CD4-positive, CD25-positive, alpha-beta regulatory T cell (primary cell): ENCODE measurements at regions not wholly inside any gene's neighbourhood (a gene's known extent, or its start where the extent isn't known, plus 50 kb on each side); places are given as distances from the start of the nearest gene placed in this dataset.

Source experiments
- ATAC-seq, 2 donors: fragments of 150-1000 bp; cut with Tn5 transposase; one replicate each; pipeline ENCODE4 v1.10.0; 2021; ENCODE audit warnings: low read depth in 2 of 2, moderate number of reproducible peaks in 2 of 2, moderate library complexity in 1 of 2
- DNase-seq, 3 donors: peaks; one replicate each; pipeline versions ENCODE4 v3.0.0 to v3.0.0-alpha.2; 2012 to 2022; ENCODE audit warnings: mixed read lengths in 1 of 3
- H3K27ac ChIP-seq: one replicate; pipeline ENCODE4 v1.7.0; 2013; ENCODE audit warnings: mild to moderate bottlenecking, low read length; ENCODE audit not compliant: insufficient read depth, poor library complexity, severe bottlenecking
- H3K27me3 ChIP-seq: one replicate; pipeline ENCODE4 v1.7.0; 2013; ENCODE audit warnings: low read length; ENCODE audit not compliant: control insufficient read depth, insufficient read depth
- H3K36me3 ChIP-seq: one replicate; pipeline ENCODE4 v1.7.0; 2013; ENCODE audit warnings: mild to moderate bottlenecking, low read length, moderate library complexity; ENCODE audit not compliant: control insufficient read depth, insufficient read depth
- H3K4me1 ChIP-seq: 2 replicates; pipeline ENCODE4 v1.7.0; 2013; ENCODE audit warnings: mild to moderate bottlenecking, low read length; ENCODE audit not compliant: insufficient read depth, control insufficient read depth, poor library complexity, severe bottlenecking
- H3K4me3 ChIP-seq: one replicate; pipeline ENCODE4 v1.7.0; 2013; ENCODE audit warnings: low read depth, mild to moderate bottlenecking, low read length, moderate library complexity
- H3K9me3 ChIP-seq, 2 experiments: 1 replicate in 1 of 2; 2 replicates in 1 of 2; pipeline ENCODE4 v1.7.0; 2013; ENCODE audit warnings: low read length in 2 of 2, mild to moderate bottlenecking in 1 of 2, moderate library complexity in 1 of 2; ENCODE audit not compliant: control insufficient read depth in 2 of 2
- H3K27ac Mint-ChIP-seq, 3 donors: one replicate each; pipeline ENCODE4 v1.8.0; 2020 to 2022; ENCODE audit warnings: mild to moderate bottlenecking in 3 of 3, mixed read lengths in 3 of 3, moderate library complexity in 2 of 3
- H3K27me3 Mint-ChIP-seq: one replicate; pipeline ENCODE4 v1.8.0; 2022; ENCODE audit warnings: mild to moderate bottlenecking, mixed read lengths
- H3K36me3 Mint-ChIP-seq: one replicate; pipeline ENCODE4 v1.8.0; 2020; ENCODE audit warnings: mixed read lengths
- H3K4me1 Mint-ChIP-seq, 4 donors: one replicate each; pipeline ENCODE4 v1.8.0; 2020 to 2022; ENCODE audit warnings: mixed read lengths in 4 of 4, mild to moderate bottlenecking in 1 of 4
- H3K4me3 Mint-ChIP-seq, 4 donors: one replicate each; pipeline ENCODE4 v1.8.0; 2020 to 2022; ENCODE audit warnings: mild to moderate bottlenecking in 4 of 4, mixed read lengths in 4 of 4, moderate library complexity in 3 of 4
- H3K9me3 Mint-ChIP-seq, 7 donors: one replicate each; pipeline ENCODE4 v1.8.0; 2020 to 2022; ENCODE audit warnings: mixed read lengths in 7 of 7, mild to moderate bottlenecking in 3 of 7, moderate library complexity in 2 of 7

DNA sequence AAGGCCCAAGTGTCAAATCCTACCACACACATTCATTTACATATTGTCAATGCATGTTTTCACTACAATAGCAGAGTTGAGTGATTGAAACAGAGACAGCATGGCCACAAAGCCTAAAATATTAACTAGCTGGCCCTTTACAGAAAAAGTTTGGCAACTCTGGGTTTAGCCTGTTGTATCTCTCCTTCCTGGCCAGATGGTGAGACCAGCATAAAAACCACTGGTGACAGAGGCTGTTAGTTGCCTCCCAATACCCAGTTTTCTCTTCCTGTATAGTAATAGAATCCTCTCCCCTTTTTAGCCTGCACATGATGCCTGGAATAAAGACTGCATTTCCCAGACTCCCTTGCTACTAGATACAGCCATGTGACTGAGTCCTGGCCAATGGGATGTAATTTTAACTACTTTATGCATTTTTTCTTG is 100.0 kb upstream of the TAB2 start:
- DNase-seq (peak in 1 of 3 donors; percentile 58), ATAC-seq (no peak)
- no peaks in the 10 kb centered on the region for H3K36me3 ChIP-seq
- Mint-ChIP-seq H3K36me3 (peaks cover 3% of the 10 kb centered on the region), H3K4me1 (peaks cover 22 to 37% (median 25%) of the 10 kb centered on the region in 4 donors), H3K9me3 (peaks cover 0 to 4% (median 0%) of the 10 kb centered on the region in 7 donors), H3K27ac (peak overlapping the region; percentile 71 to 91 (median 85)), H3K27me3 (no peaks in the 10 kb centered on the region), H3K4me3 (peak overlapping the region in 1 of 4 donors; percentile 35)
- H3K4me1 ChIP-seq, result peaks cover 52% of the 10 kb centered on the region
- H3K4me3 ChIP-seq, result no peak overlapping the region
- H3K27ac ChIP-seq, result no peak overlapping the region
- H3K9me3 ChIP-seq, result no peaks in the 10 kb centered on the region
- no peaks in the 10 kb centered on the region for H3K27me3 ChIP-seq

DNA sequence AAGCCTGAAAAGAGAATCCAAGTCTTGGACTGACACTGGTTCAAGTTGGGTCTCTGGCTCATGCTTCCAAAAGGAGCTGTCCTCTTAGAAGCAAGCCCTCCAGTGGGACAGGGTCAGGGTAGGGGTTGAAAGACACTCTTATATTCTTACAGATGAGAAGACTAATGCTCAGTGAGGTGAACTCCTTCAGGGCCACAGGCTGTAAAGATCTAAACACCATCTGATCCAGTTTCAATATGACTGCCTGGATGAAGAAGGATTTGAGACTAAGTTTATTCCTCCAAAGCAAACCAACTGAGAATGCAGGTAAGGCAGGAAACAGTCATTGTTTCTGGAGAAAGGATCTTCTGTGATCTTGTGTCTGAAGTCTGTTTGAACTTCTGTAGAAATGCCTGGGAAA is 99.0 kb upstream of the TAB2 start:
- H3K36me3 ChIP-seq, result no peaks in the 10 kb centered on the region
- Mint-ChIP-seq H3K4me1 (peaks cover 24 to 42% (median 28%) of the 10 kb centered on the region in 4 donors), H3K27me3 (no peaks in the 10 kb centered on the region), H3K9me3 (peaks cover 0 to 4% (median 0%) of the 10 kb centered on the region in 7 donors), H3K4me3 (no peak overlapping the region), H3K27ac (peak overlapping the region; percentile 14 to 96 (median 69)), H3K36me3 (peaks cover 3% of the 10 kb centered on the region)
- no peaks in the 10 kb centered on the region for H3K9me3 ChIP-seq
- peaks cover 42% of the 10 kb centered on the region for H3K4me1 ChIP-seq
- no peaks in the 10 kb centered on the region for H3K27me3 ChIP-seq
- DNase-seq (peak in 1 of 3 donors; percentile 50), ATAC-seq (no peak)
- H3K4me3 ChIP-seq, result no peak overlapping the region
- H3K27ac ChIP-seq, result peak overlapping the region; percentile 29

DNA sequence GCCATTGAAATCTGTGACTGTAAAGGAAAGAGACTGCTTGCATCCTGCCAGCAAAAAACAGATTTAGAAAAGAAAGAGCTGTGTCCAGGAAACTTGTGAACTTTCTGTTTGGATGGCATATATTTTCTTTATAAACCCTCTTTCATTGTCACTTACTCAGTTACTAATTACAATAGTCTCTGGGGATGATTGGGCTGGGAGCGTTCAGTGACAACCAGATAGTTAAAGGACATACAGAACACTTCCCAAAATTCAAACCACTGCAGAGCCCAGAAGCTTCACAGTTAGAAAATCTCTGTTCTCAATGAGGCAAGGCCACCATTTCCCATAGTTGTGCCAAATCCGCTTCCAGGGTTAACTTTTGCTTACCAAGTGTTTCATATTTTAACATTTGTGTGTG is 98.6 kb upstream of the TAB2 start:
- Mint-ChIP-seq H3K36me3 (peaks cover 3% of the 10 kb centered on the region), H3K4me1 (peaks cover 24 to 47% (median 30%) of the 10 kb centered on the region in 4 donors), H3K27me3 (no peaks in the 10 kb centered on the region), H3K4me3 (no peak overlapping the region), H3K27ac (peak overlapping the region; percentile 14 to 96 (median 69)), H3K9me3 (peaks cover 0 to 4% (median 0%) of the 10 kb centered on the region in 7 donors)
- H3K27me3 ChIP-seq, result no peaks in the 10 kb centered on the region
- DNase-seq, result no peak
- H3K9me3 ChIP-seq, result no peaks in the 10 kb centered on the region
- peak overlapping the region; percentile 29 for H3K27ac ChIP-seq
- no peaks in the 10 kb centered on the region for H3K36me3 ChIP-seq
- H3K4me3 ChIP-seq, result no peak overlapping the region
- no peak for ATAC-seq
- peaks cover 38% of the 10 kb centered on the region for H3K4me1 ChIP-seq

DNA sequence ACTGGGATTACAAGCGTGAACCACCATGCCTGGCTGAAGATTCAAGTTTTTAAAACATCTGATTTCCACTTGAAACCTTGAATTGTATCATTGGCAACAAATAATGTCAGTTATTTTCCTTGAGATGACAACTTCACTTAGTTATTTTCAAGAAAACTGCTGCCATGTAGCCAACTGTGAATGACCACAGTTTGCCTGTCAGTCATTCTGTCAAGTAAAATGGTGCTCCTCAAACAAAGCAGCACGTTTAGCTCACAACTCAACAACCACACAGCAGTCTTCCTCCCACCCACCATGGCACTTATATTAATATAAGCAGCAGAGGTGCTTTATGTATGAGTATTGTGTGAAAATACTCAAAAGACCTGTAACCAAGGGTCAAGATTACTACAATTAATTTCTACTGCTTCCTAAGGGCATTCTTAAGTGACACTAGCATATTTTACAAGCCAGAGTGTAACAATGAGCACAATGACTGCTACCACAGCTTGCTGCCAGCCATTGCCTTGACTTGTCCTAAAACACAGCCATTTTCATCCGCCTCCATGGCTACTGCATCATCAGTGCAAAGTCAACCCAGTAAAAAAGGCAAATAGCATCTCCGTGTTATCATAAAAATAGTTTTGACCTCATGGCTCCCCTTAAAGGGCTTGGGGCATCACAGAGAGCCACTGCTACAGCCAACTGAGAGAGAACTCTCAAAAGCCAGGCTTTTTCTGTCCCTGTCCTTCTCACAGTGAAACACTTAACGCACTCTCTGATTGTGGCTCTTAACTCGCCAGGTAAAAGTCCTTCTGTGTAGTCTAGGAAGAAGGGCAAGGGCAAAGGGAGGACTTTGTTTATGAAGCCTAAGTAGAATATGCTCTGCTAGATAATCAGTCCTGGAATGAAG is 96.4 kb upstream of the TAB2 start:
- DNase-seq (no peak), ATAC-seq (no peak)
- H3K27me3 Mint-ChIP-seq, result no peaks in the 10 kb centered on the region
- H3K27ac Mint-ChIP-seq, result peak overlapping the region in 2 of 3 donors; percentile 12 to 65
- H3K27ac ChIP-seq, result no peak overlapping the region
- H3K4me3 Mint-ChIP-seq, result no peak overlapping the region
- H3K4me3 ChIP-seq, result no peak overlapping the region
- H3K9me3 Mint-ChIP-seq, result peaks cover 0 to 4% (median 0%) of the 10 kb centered on the region in 7 donors
- no peaks in the 10 kb centered on the region for H3K36me3 ChIP-seq
- H3K4me1 Mint-ChIP-seq, result peaks cover 24 to 46% (median 31%) of the 10 kb centered on the region in 4 donors
- no peaks in the 10 kb centered on the region for H3K27me3 ChIP-seq
- H3K36me3 Mint-ChIP-seq, result peaks cover 3% of the 10 kb centered on the region
- peaks cover 22% of the 10 kb centered on the region for H3K4me1 ChIP-seq
- no peaks in the 10 kb centered on the region for H3K9me3 ChIP-seq

DNA sequence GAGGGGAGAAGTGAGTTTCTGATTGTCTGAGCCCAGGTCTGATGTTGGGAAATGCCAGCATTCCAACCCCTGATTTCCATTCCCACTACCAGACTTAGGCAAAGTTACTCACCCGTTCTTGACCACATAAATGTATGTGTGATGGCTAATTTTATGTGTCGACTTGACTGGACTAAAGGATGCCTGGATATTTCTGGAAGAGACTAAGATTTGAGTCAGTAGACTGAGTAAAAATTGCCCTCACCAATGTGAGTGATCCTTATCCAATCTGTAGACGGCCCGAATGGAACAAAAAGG is 95.8 kb upstream of the TAB2 start:
- H3K9me3 Mint-ChIP-seq, result peaks cover 0 to 4% (median 0%) of the 10 kb centered on the region in 7 donors
- Histone ChIP-seq H3K36me3 (no peaks in the 10 kb centered on the region), H3K9me3 (no peaks in the 10 kb centered on the region), H3K4me1 (peaks cover 16% of the 10 kb centered on the region), H3K4me3 (no peak overlapping the region), H3K27ac (no peak overlapping the region), H3K27me3 (no peaks in the 10 kb centered on the region)
- H3K4me3 Mint-ChIP-seq, result no peak overlapping the region
- H3K4me1 Mint-ChIP-seq, result peaks cover 24 to 45% (median 31%) of the 10 kb centered on the region in 4 donors
- DNase-seq, result no peak
- no peak overlapping the region for H3K27ac Mint-ChIP-seq
- peaks cover 3% of the 10 kb centered on the region for H3K36me3 Mint-ChIP-seq
- no peak for ATAC-seq
- no peaks in the 10 kb centered on the region for H3K27me3 Mint-ChIP-seq

DNA sequence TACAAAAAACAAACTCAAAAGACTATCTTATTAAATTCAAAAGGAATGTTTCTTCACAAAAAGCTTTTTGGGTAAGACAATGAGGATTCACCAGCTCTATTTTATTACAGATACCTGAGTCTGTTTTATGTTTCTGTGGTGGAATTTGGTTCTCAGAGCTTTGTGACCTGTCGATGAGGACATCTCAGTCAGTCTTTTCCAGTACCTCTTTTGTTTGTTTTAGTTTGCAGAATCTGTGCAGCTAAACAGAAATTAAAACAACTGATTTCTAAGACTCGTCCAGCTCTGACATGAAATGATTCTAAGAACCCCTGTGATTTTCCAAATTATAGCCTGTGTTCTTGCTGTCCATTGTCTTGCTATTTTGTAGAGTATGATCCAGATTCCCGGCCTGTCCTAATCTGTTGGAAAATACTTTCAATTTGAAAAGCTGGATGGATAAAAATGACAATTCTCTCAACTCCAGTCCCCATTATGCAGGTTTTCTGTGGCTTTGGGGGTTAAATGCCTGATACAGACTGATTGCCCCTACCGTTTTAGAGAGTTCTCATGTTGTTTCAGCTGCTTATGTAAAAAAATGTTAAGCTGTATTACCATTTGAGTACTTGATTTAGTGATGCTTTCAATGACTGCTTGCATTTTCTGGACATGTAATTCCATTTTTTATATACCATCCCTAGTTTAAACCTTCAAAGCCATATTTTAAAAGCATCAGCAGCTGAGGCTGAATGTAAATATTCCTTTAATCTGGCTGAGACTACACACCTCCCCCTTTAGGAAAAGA is 94.2 kb upstream of the TAB2 start:
- H3K4me3 ChIP-seq, result no peak overlapping the region
- H3K36me3 ChIP-seq, result no peaks in the 10 kb centered on the region
- H3K27ac ChIP-seq, result no peak overlapping the region
- Mint-ChIP-seq H3K4me1 (peaks cover 10 to 41% (median 27%) of the 10 kb centered on the region in 4 donors), H3K9me3 (peaks cover 0 to 4% (median 0%) of the 10 kb centered on the region in 7 donors), H3K36me3 (peaks cover 3% of the 10 kb centered on the region), H3K27ac (peak overlapping the region in 1 of 3 donors; percentile 48), H3K4me3 (no peak overlapping the region), H3K27me3 (no peaks in the 10 kb centered on the region)
- no peaks in the 10 kb centered on the region for H3K9me3 ChIP-seq
- H3K4me1 ChIP-seq, result peaks cover 3% of the 10 kb centered on the region
- DNase-seq (no peak), ATAC-seq (no peak)
- H3K27me3 ChIP-seq, result no peaks in the 10 kb centered on the region

DNA sequence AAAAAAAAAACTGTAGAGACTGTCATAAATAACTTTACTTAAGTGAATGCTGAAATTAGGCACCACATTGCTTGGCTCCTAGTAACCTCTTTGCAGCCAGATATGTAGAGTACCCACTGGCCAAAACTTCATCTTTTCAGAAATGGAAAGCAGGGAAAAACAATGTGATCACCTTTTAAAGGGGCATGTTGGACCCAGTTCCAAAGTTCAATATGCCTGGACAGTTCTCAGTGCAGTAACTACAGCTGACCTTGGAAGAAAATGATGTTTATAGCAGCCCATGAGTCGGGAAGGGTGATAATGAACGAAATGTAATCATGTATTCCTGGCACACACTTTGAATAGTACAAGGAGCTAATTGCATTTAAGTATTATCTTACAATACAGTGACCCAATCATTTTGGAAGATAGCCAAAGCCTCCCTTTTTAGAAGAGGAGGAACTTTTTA is 93.6 kb upstream of the TAB2 start:
- Histone ChIP-seq H3K4me1 (no peaks in the 10 kb centered on the region), H3K36me3 (no peaks in the 10 kb centered on the region), H3K27me3 (no peaks in the 10 kb centered on the region), H3K27ac (no peak overlapping the region), H3K4me3 (no peak overlapping the region), H3K9me3 (no peaks in the 10 kb centered on the region)
- ATAC-seq (no peak), DNase-seq (no peak)
- Mint-ChIP-seq H3K27ac (peak overlapping the region in 2 of 3 donors; percentile 17 to 48), H3K4me3 (no peak overlapping the region), H3K9me3 (peaks cover 0 to 4% (median 0%) of the 10 kb centered on the region in 7 donors), H3K36me3 (peaks cover 3% of the 10 kb centered on the region), H3K27me3 (no peaks in the 10 kb centered on the region), H3K4me1 (peaks cover 5 to 34% (median 22%) of the 10 kb centered on the region in 4 donors)
